T-helper 17 cell (primary cell): ENCODE measurements at regions not wholly inside any gene's neighbourhood (a gene's known extent, or its start where the extent isn't known, plus 50 kb on each side); places are given as distances from the start of the nearest gene placed in this dataset.

ENCODE experiments used
- ATAC-seq: fragments of 150-1000 bp; cut with Tn5 transposase; 2 replicates; pipeline ENCODE4 v1.10.0; 2021; ENCODE audit warnings: mild to moderate bottlenecking, moderate library complexity
- DNase-seq, 3 donors: peaks; one replicate each; pipeline versions ENCODE4 v3.0.0 to v3.0.0-alpha.2; 2020 to 2021
- H3K9me3 ChIP-seq: one replicate; pipeline ENCODE4 v1.7.0; 2013; ENCODE audit warnings: low read length, mild to moderate bottlenecking; ENCODE audit not compliant: control insufficient read depth, poor library complexity, severe bottlenecking
- H3K27ac Mint-ChIP-seq: one replicate; pipeline ENCODE4 v1.8.0; 2022; ENCODE audit warnings: mild to moderate bottlenecking, moderate library complexity, mixed read lengths
- H3K27me3 Mint-ChIP-seq: one replicate; pipeline ENCODE4 v1.8.0; 2022; ENCODE audit warnings: mixed read lengths
- H3K36me3 Mint-ChIP-seq: one replicate; pipeline ENCODE4 v1.8.0; 2022; ENCODE audit warnings: low read depth, mixed read lengths
- H3K4me1 Mint-ChIP-seq: one replicate; pipeline ENCODE4 v1.8.0; 2022; ENCODE audit warnings: mild to moderate bottlenecking, mixed read lengths
- H3K4me3 Mint-ChIP-seq: one replicate; pipeline ENCODE4 v1.8.0; 2022; ENCODE audit warnings: mild to moderate bottlenecking, moderate library complexity, mixed read lengths

DNA sequence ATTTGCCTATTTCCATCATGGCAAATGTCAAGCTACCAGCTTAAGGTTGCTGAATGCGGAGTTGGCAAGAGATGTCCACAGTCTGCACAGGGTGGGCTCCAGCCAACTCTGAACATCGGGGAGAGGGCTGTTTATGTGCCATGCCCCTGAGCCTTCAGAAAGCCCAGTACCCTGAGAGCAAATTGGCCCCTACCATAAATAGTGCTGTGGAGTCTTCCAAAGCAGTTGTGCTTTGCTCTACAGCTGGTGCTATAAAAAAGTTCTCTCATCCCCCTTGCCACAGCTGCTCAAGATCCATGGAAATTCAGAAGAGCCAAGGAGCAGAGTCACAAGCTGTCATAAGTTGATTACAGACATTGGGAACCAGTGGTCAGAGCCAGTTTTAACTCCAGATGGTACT, 85.6 kb upstream of the CLDN14 start:
- DNase-seq (no peak), ATAC-seq (no peak)
- H3K27ac Mint-ChIP-seq: no peak overlapping the region
- H3K9me3 ChIP-seq: no peaks in the 10 kb centered on the region
- no peak overlapping the region for H3K4me3 Mint-ChIP-seq
- H3K36me3 Mint-ChIP-seq: no peaks in the 10 kb centered on the region
- no peaks in the 10 kb centered on the region for H3K4me1 Mint-ChIP-seq
- H3K27me3 Mint-ChIP-seq: peaks cover 73% of the 10 kb centered on the region

- no peaks in the 10 kb centered on the region for H3K4me1 Mint-ChIP-seq
- ATAC-seq: no peak
- H3K9me3 ChIP-seq: no peaks in the 10 kb centered on the region
- peaks cover 63% of the 10 kb centered on the region for H3K27me3 Mint-ChIP-seq
- H3K36me3 Mint-ChIP-seq: no peaks in the 10 kb centered on the region
- DNase-seq: no peak
- H3K4me3 Mint-ChIP-seq: no peak overlapping the region
- no peak overlapping the region for H3K27ac Mint-ChIP-seq
Observed at GRCh38 chr21:36566644-36567043, 86.7 kb upstream of the CLDN14 start.

DNA sequence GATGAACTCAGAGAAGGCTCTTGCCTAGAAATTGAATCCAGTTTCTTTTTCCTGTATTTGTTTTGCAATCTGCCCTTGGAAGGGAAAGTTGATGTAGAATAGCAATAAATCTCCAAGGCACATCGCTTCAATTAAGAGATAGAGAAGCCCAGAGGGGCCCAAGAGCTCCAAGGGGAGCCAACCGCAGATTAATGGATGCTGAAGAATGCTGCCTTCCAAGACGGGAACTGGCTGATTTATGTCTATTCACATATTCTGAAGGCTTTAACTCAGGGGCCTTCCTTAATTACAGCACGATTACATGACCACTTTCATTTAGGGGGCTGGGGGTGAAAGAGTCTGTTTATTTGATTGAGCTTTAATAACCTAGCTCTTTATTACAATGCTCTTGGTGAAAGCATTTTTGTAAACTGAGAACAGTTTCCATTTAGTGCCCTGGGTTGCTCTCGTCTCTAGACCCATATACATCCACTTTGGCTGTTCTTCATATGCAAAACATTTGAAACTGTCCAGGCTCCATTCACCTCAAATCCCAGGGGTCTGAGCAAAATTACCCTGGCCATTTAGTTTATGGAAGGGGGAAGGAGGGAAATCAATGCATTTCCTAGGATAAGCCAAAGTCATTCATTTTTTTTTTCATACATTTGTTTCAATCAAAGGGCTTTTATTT, 87.4 kb upstream of the CLDN14 start:
- ATAC-seq: no peak
- peaks cover 58% of the 10 kb centered on the region for H3K27me3 Mint-ChIP-seq
- no peak overlapping the region for H3K27ac Mint-ChIP-seq
- no peaks in the 10 kb centered on the region for H3K36me3 Mint-ChIP-seq
- no peaks in the 10 kb centered on the region for H3K9me3 ChIP-seq
- no peak for DNase-seq
- no peaks in the 10 kb centered on the region for H3K4me1 Mint-ChIP-seq
- H3K4me3 Mint-ChIP-seq: no peak overlapping the region

DNA sequence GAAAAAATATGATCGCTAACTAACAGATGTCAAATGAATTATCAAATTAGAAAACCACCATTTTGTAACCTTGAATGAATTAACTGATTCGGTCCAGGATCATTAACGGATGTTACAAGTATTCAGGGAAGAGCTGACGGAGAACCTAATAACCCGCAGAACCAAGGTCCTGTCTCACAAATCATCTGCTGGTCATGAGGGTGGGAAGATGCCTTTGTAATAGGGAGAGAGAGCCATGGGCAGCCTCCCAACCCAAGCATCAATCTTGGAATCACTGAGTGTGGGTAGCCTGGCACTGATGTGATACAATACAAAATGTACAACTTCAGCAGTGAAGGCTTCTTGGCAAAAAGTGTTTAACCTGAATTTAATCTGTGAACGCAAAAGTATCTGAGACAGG, 89.6 kb upstream of the CLDN14 start:
- Mint-ChIP-seq H3K4me3 (no peak overlapping the region), H3K27me3 (peaks cover 39% of the 10 kb centered on the region), H3K36me3 (no peaks in the 10 kb centered on the region), H3K4me1 (no peaks in the 10 kb centered on the region), H3K27ac (no peak overlapping the region)
- no peaks in the 10 kb centered on the region for H3K9me3 ChIP-seq
- no peak for DNase-seq
- no peak for ATAC-seq

GRCh38 chr21:36571556-36571955, 91.6 kb upstream of the CLDN14 start:
- H3K27me3 Mint-ChIP-seq: peaks cover 35% of the 10 kb centered on the region

GRCh38 chr21:36572039-36572438, 92.1 kb upstream of the CLDN14 start:
- DNase-seq (no peak), ATAC-seq (no peak)
- Mint-ChIP-seq H3K27ac (no peak overlapping the region), H3K4me3 (no peak overlapping the region), H3K36me3 (no peaks in the 10 kb centered on the region), H3K27me3 (peaks cover 32% of the 10 kb centered on the region), H3K4me1 (no peaks in the 10 kb centered on the region)
- H3K9me3 ChIP-seq: no peaks in the 10 kb centered on the region

More at GRCh38 chr21:36571556-36571955, 91.6 kb upstream of the CLDN14 start:
- H3K4me1 Mint-ChIP-seq: no peaks in the 10 kb centered on the region
- no peaks in the 10 kb centered on the region for H3K9me3 ChIP-seq
- no peak overlapping the region for H3K4me3 Mint-ChIP-seq
- H3K27ac Mint-ChIP-seq: no peak overlapping the region
- ATAC-seq: no peak
- no peak for DNase-seq
- no peaks in the 10 kb centered on the region for H3K36me3 Mint-ChIP-seq

DNA sequence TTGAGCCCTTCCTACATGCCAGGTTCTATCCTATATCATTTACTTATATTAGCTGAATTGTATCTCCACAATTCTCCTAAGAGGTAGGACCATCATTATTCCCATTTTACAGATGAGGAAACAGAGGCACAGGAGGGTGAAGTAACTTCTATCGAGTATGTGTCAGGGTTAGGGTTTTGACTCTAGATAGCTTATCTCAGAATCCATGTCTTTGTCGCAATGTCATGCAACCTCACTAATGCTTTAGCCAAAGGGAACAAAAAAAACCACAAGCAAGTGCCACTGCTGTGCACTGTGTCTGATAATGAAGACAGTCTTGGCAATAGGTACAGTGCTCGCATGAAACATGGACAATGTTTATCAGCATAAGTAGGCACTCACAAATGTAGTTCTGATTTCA, 95.4 kb upstream of the CLDN14 start:
- H3K36me3 Mint-ChIP-seq: no peaks in the 10 kb centered on the region
- no peak for ATAC-seq
- H3K27me3 Mint-ChIP-seq: peaks cover 12% of the 10 kb centered on the region
- H3K27ac Mint-ChIP-seq: no peak overlapping the region
- DNase-seq: no peak
- no peaks in the 10 kb centered on the region for H3K4me1 Mint-ChIP-seq
- no peak overlapping the region for H3K4me3 Mint-ChIP-seq
- no peaks in the 10 kb centered on the region for H3K9me3 ChIP-seq

- H3K4me3 Mint-ChIP-seq: peak overlapping the region; percentile 7
- H3K9me3 ChIP-seq: no peaks in the 10 kb centered on the region
- H3K27ac Mint-ChIP-seq: no peak overlapping the region
- H3K4me1 Mint-ChIP-seq: no peaks in the 10 kb centered on the region
- H3K27me3 Mint-ChIP-seq: peaks cover 21% of the 10 kb centered on the region
- DNase-seq: no peak
- ATAC-seq: no peak
- H3K36me3 Mint-ChIP-seq: no peaks in the 10 kb centered on the region
Observed at GRCh38 chr21:36576441-36576840, 96.5 kb upstream of the CLDN14 start.

GRCh38 chr21:36579898-36580297, 100.0 kb upstream of the CLDN14 start:
- Mint-ChIP-seq H3K4me1 (no peaks in the 10 kb centered on the region), H3K4me3 (no peak overlapping the region), H3K27me3 (peaks cover 34% of the 10 kb centered on the region), H3K36me3 (no peaks in the 10 kb centered on the region), H3K27ac (no peak overlapping the region)
- ATAC-seq (no peak), DNase-seq (no peak)
- no peaks in the 10 kb centered on the region for H3K9me3 ChIP-seq

- no peaks in the 10 kb centered on the region for H3K9me3 ChIP-seq
- Mint-ChIP-seq H3K4me1 (no peaks in the 10 kb centered on the region), H3K4me3 (no peak overlapping the region), H3K27ac (no peak overlapping the region), H3K36me3 (no peaks in the 10 kb centered on the region), H3K27me3 (peaks cover 26% of the 10 kb centered on the region)
- no peak for ATAC-seq
- DNase-seq: no peak
Observed at GRCh38 chr21:36582271-36582670, 102.3 kb upstream of the CLDN14 start.

- no peak overlapping the region for H3K4me3 Mint-ChIP-seq
- no peaks in the 10 kb centered on the region for H3K36me3 Mint-ChIP-seq
- H3K27me3 Mint-ChIP-seq: peaks cover 26% of the 10 kb centered on the region
- H3K27ac Mint-ChIP-seq: no peak overlapping the region
- no peaks in the 10 kb centered on the region for H3K9me3 ChIP-seq
- H3K4me1 Mint-ChIP-seq: no peaks in the 10 kb centered on the region
- ATAC-seq (no peak), DNase-seq (no peak)
Observed at GRCh38 chr21:36583591-36583990, 103.7 kb upstream of the CLDN14 start.

- Mint-ChIP-seq H3K36me3 (no peaks in the 10 kb centered on the region), H3K27ac (no peak overlapping the region), H3K4me3 (no peak overlapping the region), H3K4me1 (no peaks in the 10 kb centered on the region), H3K27me3 (peaks cover 31% of the 10 kb centered on the region)
- ATAC-seq (no peak), DNase-seq (no peak)
- H3K9me3 ChIP-seq: no peaks in the 10 kb centered on the region
Observed at GRCh38 chr21:36584980-36585940, 105.3 kb upstream of the CLDN14 start.

GRCh38 chr21:36587388-36587787, 107.5 kb upstream of the CLDN14 start:
- H3K9me3 ChIP-seq: no peaks in the 10 kb centered on the region
- Mint-ChIP-seq H3K4me1 (no peaks in the 10 kb centered on the region), H3K4me3 (no peak overlapping the region), H3K27ac (no peak overlapping the region), H3K36me3 (no peaks in the 10 kb centered on the region), H3K27me3 (peaks cover 24% of the 10 kb centered on the region)
- no peak for ATAC-seq
- no peak for DNase-seq
